HG03060 (cell line): ENCODE measurements at regions not wholly inside any gene's neighbourhood (a gene's known extent, or its start where the extent isn't known, plus 50 kb on each side); places are given as distances from the start of the nearest gene placed in this dataset.

Source experiments
- ATAC-seq: cut with Tn5 transposase; IDR thresholded peaks from one replicate; pipeline ENCODE4 v1.9.1; 2021; ENCODE audit warnings: low read depth, moderate number of reproducible peaks; ENCODE audit not compliant: unreplicated experiment

DNA sequence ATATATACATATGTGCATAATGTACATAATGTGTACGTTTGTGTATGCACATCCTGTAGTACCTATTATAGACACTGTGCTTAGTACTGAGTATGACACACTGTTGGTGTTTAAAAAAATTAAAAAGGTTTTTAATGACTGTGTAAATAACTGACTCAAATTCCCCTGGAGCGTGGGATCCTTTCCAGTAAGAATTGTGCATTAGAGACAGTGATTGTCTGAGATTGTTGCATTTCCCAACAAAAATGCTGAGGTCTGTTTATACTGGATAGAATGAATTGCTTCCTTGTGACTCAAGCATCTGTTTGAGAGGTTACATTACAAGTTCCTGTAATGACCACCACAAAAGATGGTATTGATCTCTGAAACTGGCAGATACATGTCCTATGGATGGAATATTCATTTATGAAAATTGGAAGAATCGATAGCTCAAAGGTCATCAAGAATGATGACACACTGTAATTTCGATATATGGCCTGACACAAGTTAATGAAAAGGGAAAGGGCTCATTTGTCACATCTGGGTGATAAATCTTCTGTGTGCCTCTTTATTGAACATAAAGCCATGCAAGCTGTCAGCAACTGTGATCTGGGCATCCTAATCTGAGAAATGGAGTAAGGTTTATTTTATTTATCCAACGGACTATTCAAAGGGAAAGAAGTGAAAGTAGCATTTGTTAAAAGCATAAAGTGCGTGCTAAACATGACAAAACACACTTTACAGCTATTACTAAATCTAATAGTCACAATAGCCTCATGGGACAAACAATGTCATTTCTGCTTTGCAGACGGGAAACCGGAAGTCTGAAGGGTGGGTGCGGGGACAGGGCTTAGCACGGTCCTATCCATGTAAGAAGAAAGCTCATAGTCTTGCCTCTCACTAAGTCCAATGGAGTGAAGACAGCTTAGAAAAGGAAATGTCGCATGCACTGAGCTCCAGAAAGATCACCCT, 228.8 kb downstream of the CDH11 start:
- no peak for ATAC-seq

DNA sequence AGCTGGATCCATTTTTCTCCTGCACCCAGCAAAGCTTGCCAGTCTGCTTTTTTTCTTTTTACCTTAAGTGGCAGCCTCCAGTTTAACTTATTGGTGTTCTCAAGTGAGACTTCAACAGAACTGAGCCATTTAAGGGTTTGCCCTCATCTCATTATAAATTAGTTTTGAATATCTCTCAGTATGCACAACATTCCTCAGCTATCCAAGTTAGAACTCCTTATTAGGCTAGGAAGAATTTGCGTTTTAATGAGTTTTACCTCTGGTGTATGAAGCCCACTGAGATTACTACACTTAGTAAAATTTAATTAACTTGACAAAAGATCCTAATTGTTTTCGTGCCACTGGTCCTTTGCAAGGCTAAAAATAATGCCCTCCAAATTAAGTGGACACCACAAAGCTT, 232.4 kb downstream of the CDH11 start:
- no peak for ATAC-seq

DNA sequence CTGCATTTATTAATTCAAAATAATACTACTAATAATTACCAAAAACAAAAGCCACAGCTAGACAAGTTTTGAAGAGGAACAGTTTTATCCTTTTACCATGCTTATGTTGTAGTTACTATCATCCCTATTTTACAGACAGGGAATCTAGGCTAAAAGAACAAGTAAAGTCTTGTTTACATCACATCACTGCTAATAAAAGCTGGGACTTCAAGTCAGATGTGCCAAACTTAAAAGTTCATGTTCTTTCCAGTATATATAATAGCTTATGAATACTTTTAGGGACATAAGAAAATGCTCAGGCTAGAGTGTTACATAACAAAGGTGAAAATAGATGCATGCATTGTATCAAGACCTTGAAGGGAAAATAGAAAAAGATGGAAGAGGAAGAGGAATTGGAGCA, 234.2 kb downstream of the CDH11 start:
- no peak for ATAC-seq

DNA sequence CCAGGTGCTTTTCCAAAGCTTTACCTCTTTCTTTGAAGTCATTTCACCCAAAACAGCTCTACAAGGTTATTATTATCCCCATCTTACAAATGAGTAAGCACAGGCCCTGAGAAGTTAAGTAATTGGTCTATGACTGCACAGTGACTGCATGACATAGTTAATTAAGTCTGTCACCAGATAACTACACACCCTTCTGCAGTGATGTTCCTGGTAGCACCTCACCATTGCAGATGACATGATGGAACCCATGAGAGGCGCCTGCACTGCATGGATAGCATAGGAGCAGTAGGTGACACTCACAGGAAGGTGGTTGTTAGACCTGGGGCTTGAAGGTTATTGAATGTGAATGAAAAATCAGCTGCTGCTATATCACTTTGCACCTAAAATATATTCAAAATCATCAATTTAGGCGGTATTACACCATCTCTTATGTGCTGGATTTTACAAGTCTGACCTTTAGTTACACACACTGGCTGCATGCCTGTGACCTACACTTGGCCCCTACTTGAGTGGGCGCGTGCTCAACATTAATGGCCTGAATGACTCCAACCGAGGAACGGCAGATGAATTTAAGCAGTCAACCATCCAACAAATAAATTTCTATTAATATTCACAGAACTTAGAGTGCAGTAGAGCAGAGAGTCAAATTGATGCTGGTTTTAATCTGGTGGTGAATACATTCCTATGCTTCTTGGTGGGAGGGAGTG, 239.6 kb downstream of the CDH11 start:
- no peak for ATAC-seq

DNA sequence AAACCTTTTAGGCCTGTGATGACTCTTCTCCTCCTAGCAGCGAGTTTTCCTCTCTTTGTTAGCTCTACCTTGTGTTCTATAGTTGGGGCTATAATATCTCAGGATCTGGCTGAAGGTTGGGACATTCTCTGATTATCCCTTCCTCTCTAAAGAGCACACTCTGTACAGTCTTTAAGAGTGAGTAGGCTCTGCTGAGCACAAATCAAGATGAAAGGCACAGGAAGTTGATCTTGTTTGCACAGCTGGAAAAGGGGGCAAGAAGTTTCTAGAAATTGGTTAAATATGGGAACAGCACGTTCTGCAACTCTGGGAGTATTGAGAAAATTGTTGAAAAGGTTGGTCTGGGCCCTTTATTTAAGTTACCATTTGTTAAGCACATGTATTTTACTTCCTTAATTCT, 240.9 kb downstream of the CDH11 start:
- ATAC-seq = no peak

DNA sequence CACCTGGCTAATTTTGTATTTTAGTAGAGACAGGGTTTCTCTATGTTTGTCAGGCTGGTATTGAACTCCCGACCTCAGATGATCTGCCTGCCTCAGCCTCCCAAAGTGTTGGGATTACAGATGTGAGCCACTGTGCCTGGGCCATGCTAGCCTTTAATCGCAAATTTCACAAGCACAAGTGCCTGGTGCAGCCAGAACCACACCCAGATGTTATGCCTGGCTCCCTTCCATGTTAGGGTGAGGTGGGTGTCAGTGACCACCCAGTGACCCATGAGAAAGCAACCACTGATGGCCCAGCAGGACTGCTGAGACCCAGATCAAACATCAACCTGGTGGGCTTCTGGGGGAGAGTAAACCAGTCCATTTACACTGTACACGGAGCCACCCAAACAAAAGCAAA, 241.9 kb downstream of the CDH11 start:
- ATAC-seq = no peak

DNA sequence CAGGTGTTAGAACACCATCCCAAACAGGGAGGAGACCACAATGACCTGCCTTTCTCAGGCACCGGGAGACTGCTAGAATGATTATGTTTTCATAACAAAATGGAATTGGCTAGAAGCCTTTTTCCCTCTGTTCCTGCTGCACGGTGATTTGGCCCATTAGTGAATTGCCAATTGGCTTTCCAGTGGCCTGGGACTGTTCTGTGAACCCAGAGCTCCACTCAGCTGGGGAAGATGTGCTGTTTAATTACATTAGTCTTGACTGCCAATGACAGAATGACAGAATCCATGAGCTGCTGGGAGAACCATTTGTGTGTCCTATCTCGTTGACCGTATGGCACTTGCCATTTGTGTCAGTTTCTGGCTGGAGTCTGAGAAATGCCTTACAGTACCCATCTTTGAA, 242.9 kb downstream of the CDH11 start:
- ATAC-seq = no peak

DNA sequence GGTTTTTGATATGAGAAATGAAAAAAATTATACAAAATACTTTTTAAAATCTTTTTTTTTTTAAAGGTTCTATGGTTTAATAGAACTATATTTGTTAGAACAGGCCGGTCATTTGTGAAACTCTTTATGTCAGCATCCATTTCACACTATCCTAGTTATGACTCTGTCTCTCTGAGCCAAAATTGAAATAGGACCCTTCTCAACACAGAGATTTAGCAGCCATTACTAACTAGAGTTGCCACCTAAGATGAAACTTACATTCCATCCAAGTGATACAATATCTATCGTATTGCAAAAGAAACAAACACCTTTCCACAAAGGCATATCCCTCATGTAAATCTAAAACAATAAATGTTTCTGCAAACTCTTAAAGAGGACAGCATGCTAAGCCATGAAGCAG, 249.8 kb downstream of the CDH11 start:
- no peak for ATAC-seq

DNA sequence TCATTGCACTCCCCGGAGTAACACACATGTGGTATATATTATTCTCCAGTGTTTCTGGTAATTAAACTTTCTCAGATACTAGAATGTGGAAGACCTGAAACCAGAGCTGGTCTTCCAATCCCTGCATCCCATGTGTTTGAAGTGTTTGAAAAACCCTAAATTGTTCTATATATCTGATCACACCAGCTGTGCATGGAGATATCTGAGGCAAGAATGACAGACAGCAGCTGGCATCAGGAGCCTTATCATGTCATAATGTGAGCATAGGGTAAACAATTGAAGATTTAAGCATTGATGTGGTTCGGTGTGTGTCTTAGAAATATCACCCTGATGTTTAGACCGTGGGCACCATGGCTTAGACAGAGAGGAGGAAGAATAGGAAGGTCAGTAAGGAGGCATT, 251.0 kb downstream of the CDH11 start:
- ATAC-seq = no peak

DNA sequence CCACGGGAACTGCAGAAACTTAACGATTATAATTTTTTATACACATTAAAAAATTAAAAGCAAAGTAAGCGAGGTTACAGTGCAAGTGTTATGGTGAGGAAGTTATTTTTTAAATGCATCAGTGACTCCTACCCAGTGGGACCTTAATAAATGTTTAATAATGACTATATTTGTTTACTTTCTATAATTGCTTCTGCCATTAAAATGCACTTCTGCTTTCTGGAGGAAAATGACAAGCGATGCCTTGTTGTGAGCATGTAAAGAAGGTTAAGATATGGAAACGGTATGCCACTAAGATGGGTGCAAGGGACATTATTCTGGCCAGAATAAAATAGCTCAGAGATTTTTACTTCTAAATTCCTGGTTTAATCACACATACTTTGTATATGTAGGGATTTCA, 252.1 kb downstream of the CDH11 start:
- no peak for ATAC-seq

DNA sequence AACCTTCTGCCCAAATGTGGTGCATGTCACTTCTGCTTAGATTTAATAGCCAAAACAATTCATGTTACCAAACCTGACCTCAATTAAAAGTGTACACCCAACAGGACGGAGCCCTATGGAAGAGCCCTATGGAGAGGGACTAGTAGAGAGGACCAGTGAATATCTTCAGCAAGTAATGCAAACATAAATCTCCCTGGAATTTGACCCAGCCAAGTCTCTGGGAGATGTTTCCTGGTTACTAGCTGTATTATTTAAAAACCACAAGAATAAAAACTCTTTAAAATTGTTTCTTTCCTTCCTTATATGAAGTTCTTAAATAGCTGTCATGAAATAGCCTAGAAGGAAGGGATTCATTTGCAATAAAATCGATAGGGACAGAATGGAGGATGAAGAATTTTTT, 255.8 kb downstream of the CDH11 start:
- no peak for ATAC-seq

DNA sequence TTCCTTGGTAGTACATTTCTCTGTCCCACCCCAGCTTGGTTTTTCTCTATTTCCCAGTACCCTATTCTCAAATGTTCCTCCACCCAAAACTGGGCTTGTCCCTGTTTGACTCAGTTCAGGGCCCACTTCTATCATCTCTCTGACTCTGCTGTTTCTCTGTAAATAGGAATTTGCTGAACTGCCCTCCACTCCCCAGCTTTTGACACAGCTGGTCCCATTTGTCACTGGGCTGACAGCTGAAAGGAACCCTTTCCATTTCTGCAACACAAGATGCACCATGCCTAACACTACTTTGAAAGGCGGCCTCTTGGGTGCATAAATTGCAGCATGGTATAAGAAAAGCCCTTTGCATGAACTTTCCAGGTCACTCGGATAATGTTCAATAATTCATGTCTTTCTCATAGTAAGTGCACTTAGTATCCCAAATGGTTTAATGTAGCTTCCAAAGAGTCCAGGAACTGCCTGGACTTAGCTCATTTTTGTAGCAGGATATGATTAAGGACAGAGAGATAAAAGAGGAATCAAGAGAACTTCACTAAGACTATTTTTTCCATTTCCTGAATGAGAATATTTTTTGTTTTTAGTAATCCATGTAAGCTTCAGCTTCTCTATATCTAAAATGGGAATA, 256.7 kb downstream of the CDH11 start:
- ATAC-seq = no peak

DNA sequence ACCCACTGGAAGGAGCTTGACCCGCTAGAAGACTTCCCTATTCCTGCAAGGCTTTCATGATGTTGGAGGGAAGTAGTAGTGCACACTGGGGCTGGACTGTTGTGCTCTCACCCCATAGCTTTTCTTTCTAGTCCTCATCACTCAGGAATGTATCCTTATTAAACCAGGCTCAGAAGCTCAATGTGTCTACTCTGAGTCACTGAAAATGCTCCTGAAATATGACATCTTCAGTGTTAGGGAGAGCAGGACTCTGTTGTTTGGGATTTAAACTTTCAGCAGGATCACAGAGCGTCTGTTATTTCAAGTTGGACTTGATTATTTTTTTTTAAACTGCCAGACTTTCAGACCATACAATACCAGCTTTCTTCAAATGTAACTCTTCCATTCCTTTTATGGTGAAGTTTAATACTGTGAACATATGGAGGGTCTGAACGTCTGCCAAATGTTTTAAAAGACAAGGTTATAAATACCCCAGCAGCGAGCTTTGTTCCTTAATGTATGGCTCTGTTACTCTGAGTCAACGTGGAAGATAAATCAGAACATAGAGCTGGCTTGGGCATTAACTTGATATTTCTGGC, 257.5 kb downstream of the CDH11 start:
- no peak for ATAC-seq

DNA sequence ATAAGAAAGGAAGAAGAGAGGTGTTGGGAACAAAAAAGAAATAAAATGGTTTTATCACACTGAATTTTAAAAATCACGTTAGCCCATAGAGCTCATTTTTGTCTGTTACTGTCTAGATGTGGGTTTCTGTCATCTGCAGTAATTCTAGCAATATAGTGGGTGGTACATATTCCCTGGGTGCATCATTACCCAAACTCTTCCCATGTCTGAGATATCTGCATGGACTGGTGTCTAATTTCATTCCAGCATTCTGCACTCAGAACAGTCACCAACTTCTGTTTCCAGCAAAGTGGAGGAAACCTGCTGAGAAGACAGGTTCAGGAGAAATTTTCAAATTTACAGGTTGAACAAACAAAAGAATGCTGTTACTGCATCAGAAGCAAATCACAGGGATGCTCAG, 263.8 kb downstream of the CDH11 start:
- no peak for ATAC-seq

DNA sequence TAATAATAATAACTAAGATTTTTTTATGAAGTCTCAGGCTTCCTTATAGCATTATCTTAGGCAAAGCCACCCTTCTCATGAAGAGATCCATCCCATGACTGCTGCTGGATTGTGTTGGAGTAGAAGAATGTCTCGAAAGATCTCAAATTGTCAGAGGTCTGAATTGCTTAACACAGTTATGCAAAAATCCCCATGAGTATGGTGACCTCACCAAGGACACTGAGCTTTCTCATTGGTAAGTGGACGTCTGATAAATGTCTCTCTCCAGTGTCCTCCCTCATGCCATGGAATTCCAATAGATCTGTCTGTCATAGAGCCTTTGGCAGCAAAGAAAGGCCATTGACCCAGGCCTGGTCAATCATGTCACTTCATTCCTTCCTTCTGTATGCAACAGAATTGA, 264.5 kb downstream of the CDH11 start:
- no peak for ATAC-seq

DNA sequence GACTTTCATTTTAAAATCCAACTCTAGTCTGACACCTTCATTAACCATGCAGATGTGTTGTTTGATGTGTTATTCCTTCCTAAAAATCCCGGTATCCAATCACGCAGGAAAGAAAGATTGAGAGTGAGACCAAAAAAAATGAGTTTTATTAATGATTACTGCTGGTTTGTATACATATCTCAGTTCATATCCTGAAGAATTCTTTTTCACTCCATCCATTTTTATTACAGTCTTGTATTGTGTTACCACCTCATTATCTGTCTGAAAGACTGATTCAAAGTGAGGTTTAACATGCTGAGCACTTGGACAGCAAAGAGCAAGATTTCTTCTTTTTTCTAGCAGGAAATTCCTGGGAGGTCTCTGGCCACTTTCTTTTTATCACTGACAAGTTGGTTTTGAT, 268.3 kb downstream of the CDH11 start:
- no peak for ATAC-seq

DNA sequence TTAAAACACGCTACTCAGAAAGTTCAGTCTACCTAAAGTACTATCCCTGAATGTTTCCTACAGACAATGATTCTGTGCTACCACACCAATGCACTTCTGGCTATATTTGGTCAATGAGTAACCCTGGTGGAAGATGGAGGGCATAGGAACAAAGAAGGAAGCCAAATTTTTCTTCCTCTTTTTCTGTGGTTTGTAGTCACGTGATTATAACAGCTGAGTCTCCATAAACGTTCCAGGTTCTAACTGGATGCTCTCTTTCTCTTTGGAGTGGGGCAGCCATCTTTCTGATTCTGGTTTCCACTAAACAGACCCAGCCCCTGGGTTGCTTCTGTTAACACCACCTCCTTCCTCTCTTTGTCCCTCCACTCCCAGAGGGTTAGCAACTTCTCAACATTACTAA, 274.9 kb downstream of the CDH11 start:
- no peak for ATAC-seq

DNA sequence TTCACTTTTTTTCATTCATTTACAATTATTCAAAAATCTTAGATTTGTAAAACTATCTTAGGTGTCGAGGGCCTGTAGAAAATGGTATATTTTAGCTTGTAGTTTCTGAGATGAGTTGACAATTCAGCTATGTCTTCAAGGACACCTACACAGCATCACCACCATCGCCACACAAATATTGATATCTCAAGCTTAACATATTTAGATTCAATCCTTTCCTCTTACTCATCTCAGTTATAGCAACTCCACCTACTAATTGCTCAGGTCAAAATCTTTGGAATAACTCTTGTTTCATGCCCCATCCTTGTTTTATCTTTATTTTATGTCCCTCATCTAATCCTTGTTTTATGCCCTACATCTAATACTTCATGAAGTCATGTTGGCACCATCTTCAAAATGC, 276.8 kb downstream of the CDH11 start:
- no peak for ATAC-seq

DNA sequence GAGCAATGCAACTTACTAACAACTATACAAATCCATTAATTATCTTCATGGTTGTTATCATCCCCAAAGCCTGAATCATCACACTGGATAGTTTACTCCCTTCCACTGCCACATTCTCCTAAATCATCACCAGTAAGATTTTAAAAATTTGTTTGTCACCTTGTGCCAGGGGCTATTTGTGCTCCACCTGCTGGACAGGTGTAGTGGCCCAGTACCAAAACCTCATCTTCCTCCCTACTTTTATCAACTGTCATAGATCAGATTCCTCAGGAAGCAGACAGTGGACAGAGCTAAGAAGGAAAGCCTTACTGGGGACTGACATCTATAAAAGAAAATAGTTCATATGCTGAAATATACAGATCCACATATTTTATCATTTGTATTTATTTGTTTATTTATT, 280.4 kb downstream of the CDH11 start:
- no peak for ATAC-seq

DNA sequence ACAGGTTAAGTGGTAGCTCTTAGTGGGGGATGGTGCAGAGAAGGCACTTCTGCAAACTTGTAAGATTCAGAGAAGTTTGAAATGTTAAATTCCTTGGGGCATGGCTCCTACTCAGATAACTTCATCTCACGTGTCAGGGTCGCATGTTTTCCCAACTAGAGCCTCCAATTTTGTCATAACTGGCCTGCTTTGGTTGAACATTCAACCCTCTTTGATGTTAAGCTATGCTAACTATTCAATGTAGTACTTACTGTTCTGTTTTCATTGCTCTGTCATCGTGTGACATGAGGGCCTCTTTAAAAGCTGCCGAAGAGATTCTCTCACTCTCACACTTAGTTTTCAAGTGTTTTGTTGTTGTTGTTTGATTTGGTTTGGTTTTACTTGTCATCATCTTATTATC, 280.8 kb downstream of the CDH11 start:
- no peak for ATAC-seq

DNA sequence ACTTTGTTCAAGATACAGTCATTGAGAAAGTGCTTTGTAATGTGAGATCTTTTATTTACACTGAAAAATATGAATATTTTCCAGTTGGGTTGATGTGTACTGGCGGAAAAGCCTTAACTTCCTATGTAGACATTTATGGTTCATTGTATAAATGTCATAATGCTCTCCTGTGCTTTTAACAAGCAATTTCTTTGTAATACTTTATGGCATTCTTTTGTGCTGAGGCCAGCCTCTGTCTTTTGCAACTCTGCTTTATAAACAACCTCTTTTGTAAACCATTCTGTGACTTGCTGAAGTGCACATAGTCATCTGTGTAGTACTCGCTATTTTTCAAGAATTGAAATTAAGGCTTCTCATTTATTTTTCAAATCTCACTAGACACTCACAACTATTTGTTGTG, 291.2 kb downstream of the CDH11 start:
- no peak for ATAC-seq
